A549 (cell line): ENCODE measurements at regions not wholly inside any gene's neighbourhood (a gene's known extent, or its start where the extent isn't known, plus 50 kb on each side); places are given as distances from the start of the nearest gene placed in this dataset.

Experiments used
- ATAC-seq, 2 experiments: fragments of 200-7000 bp in 1 of 2; fragments of >200 bp in 1 of 2; cut with Nextera tagmentation in 1 of 2; cut with Tn5 transposase in 1 of 2; 3 replicates each; pipeline versions ENCODE4 v1.8.0 to v1.9.1; 2018 to 2020; ENCODE audit warnings: mild to moderate bottlenecking in 1 of 2, moderate library complexity in 1 of 2
- CTCF ChIA-PET: fragments of 300-600 bp; sonication (Branson Sonifier 250); formaldehyde crosslinking; extraction: SDS; loops from one replicate; lab custom pipeline; 2021; ENCODE audit warnings: antibody characterized with exemption, inconsistent platforms; lab: Yijun Ruan, JAX
- POLR2A ChIA-PET: fragments of 350-600 bp; formaldehyde crosslinking; extraction: SDS; loops from one replicate; lab custom pipeline; 2021; ENCODE audit warnings: antibody characterized with exemption, inconsistent platforms; lab: Yijun Ruan, JAX
- DNase-seq, 2 experiments: peaks; one replicate each; pipeline versions ENCODE4 v3.0.0 to v3.0.0-alpha.2; 2011 to 2016; ENCODE audit warnings: low read depth in 1 of 2, low spot score in 1 of 2
- FAIRE-seq: peaks from 2 replicates; lab custom pipeline; 2011; peaks lifted over from hg19 to GRCh38; lab: Jason Lieb, UNC
- H3K27ac ChIP-seq, 2 experiments: fragments of >200 bp; sonication (Bioruptor Twin); formaldehyde crosslinking; 3 replicates each; pipeline ENCODE4 v1.5.1; 2016 to 2017
- H3K4me1 ChIP-seq: fragments of >200 bp; sonication (Bioruptor Twin); formaldehyde crosslinking; 3 replicates; pipeline ENCODE4 v1.6.1; 2016
- H3K4me2 ChIP-seq: fragments of >200 bp; sonication (Bioruptor Twin); formaldehyde crosslinking; 3 replicates; pipeline ENCODE4 v1.6.1; 2016
- H3K4me3 ChIP-seq: fragments of >200 bp; sonication (Bioruptor Twin); formaldehyde crosslinking; 3 replicates; pipeline ENCODE4 v1.5.1; 2016
- H3K9me3 ChIP-seq: fragments of >200 bp; sonication (Bioruptor Twin); formaldehyde crosslinking; 3 replicates; pipeline ENCODE4 v1.6.1; 2016
- CBX8 ChIP-seq: fragments of 200-600 bp; sonication (generic); IDR thresholded peaks from 2 replicates; pipeline ENCODE4 v1.6.1; 2016
- EHMT2 ChIP-seq: fragments of 200-600 bp; sonication (generic); IDR thresholded peaks from 2 replicates; pipeline ENCODE4 v1.6.1; 2016; ENCODE audit warnings: antibody characterized with exemption, low read depth, mild to moderate bottlenecking, moderate library complexity
- EP300 ChIP-seq, 2 experiments: fragments of >200 bp; sonication (Bioruptor Twin); formaldehyde crosslinking; IDR thresholded peaks; 2 replicates in 1 of 2; 3 replicates in 1 of 2; pipeline ENCODE4 v1.6.1; 2016 to 2017
- FOSB ChIP-seq: fragments of 250-450 bp; sonication (Bioruptor Pico); IDR thresholded peaks from 2 replicates; pipeline ENCODE4 v1.5.0; 2020; ENCODE audit warnings: mild to moderate bottlenecking, moderate library complexity
- FOXS1 ChIP-seq: fragments of 250-450 bp; sonication (Bioruptor Pico); IDR thresholded peaks from 2 replicates; pipeline ENCODE4 v1.5.0; 2020; ENCODE audit warnings: mild to moderate bottlenecking, moderate library complexity
- HEYL ChIP-seq: fragments of 250-450 bp; sonication (Bioruptor Pico); IDR thresholded peaks from 2 replicates; pipeline ENCODE4 v1.8.0; 2021; ENCODE audit warnings: mild to moderate bottlenecking, moderate library complexity
- HOXA7 ChIP-seq: fragments of 250-450 bp; sonication (Bioruptor Pico); IDR thresholded peaks from 2 replicates; pipeline ENCODE4 v1.5.0; 2020; ENCODE audit warnings: mild to moderate bottlenecking, moderate library complexity
- HOXB13 ChIP-seq: fragments of 250-450 bp; sonication (Bioruptor Pico); IDR thresholded peaks from 2 replicates; pipeline ENCODE4 v1.5.0; 2020; ENCODE audit warnings: low read depth, mild to moderate bottlenecking, moderate library complexity
- HOXB5 ChIP-seq: fragments of 250-450 bp; sonication (Bioruptor Pico); IDR thresholded peaks from 2 replicates; pipeline ENCODE4 v1.5.0; 2020; ENCODE audit warnings: mild to moderate bottlenecking, moderate library complexity
- JUNB ChIP-seq: fragments of >200 bp; sonication (Bioruptor Twin); formaldehyde crosslinking; IDR thresholded peaks from 2 replicates; pipeline ENCODE4 v1.6.1; 2016
- PBX3 ChIP-seq: IDR thresholded peaks from 2 replicates; pipeline ENCODE4 v1.6.1; 2012
- PHF8 ChIP-seq: fragments of 200-600 bp; sonication (generic); IDR thresholded peaks from 2 replicates; pipeline ENCODE4 v1.6.1; 2016; ENCODE audit warnings: low read depth, mild to moderate bottlenecking, antibody characterized with exemption, moderate library complexity, borderline replicate concordance
- RAD21 ChIP-seq, 2 experiments: fragments of >200 bp in 1 of 2; sonication (Bioruptor Twin) in 1 of 2; formaldehyde crosslinking in 1 of 2; IDR thresholded peaks in 1 of 2; conservative IDR thresholded peaks in 1 of 2; 2 replicates in 1 of 2; 3 replicates in 1 of 2; pipeline ENCODE4 v1.6.1; 2012 to 2018; ENCODE audit warnings: inconsistent platforms in 1 of 2
- RARB ChIP-seq: fragments of 250-450 bp; sonication (Bioruptor Pico); IDR thresholded peaks from 2 replicates; pipeline ENCODE4 v1.8.0; 2021; ENCODE audit warnings: mild to moderate bottlenecking, moderate library complexity
- RCOR1 ChIP-seq: fragments of 150-350 bp; IDR thresholded peaks from 2 replicates; pipeline ENCODE4 v1.6.1; 2014; ENCODE audit warnings: antibody characterized with exemption, low read length, low read depth
- REST ChIP-seq: fragments of 200-600 bp; sonication (generic); IDR thresholded peaks from 2 replicates; pipeline ENCODE4 v1.6.1; 2016; ENCODE audit warnings: antibody characterized with exemption, mild to moderate bottlenecking, moderate library complexity
- RFX5 ChIP-seq: fragments of 450-650 bp; IDR thresholded peaks from 2 replicates; pipeline ENCODE4 v1.7.1; 2014; ENCODE audit warnings: antibody characterized with exemption, mild to moderate bottlenecking, moderate library complexity
- RNF2 ChIP-seq: fragments of 200-600 bp; sonication (generic); IDR thresholded peaks from 2 replicates; pipeline ENCODE4 v1.6.1; 2016; ENCODE audit warnings: low read depth, mild to moderate bottlenecking, antibody characterized with exemption, moderate library complexity, borderline replicate concordance
- SMC3 ChIP-seq: fragments of >200 bp; sonication (Bioruptor Twin); formaldehyde crosslinking; IDR thresholded peaks from 3 replicates; pipeline ENCODE4 v1.6.1; 2018; ENCODE audit warnings: inconsistent platforms
- USF2 ChIP-seq: fragments of 450-650 bp; IDR thresholded peaks from 2 replicates; pipeline ENCODE4 v1.6.1; 2014; ENCODE audit warnings: antibody characterized with exemption
- WGBS: methylation state at CpG from one replicate; pipeline ENCODE4 v1.1.6; 2017; ENCODE audit errors: missing lambda C conversion rate; 5-methylcytosine and 5-hydroxymethylcytosine counted together

- 13% methylated on average over 5 of the region's 5 CpGs for whole genome bisulfite sequencing
- DNase-seq (no peak), ATAC-seq (no peak), FAIRE-seq (no peak)
- POLR2A ChIA-PET = no interaction called here
- CTCF ChIA-PET = no interaction called here
- no peak overlapping the region for H3K4me3 ChIP-seq
- no peak for TF ChIP-seq CBX8
- no peaks in the 10 kb centered on the region for H3K4me1 ChIP-seq
- H3K27ac ChIP-seq = no peak overlapping the region
- no peaks in the 10 kb centered on the region; the same call in 2 of the 3 replicates for H3K9me3 ChIP-seq
- no peak overlapping the region for H3K4me2 ChIP-seq
Measured at GRCh38 chr15:93389211-93389610, 300.2 kb upstream of the RGMA start.

- FAIRE-seq = no peak
- H3K27ac ChIP-seq = no peak overlapping the region
- H3K4me2 ChIP-seq = no peak overlapping the region
- no peak overlapping the region for H3K4me3 ChIP-seq
- H3K4me1 ChIP-seq = no peaks in the 10 kb centered on the region
- WGBS = 49% methylated on average over 2 of the region's 2 CpGs
- ChIA-PET CTCF (interaction anchor here (1.7 kb wide), 1 partner anchor 10 kb away, joined by 5 read pairs; no protein-coding TSS in a partner anchor), POLR2A (no interaction called here)
- no peak for DNase-seq
- no peak for TF ChIP-seq RAD21 (conservative IDR thresholded peaks at IDR 0.05 in 1 of 2, IDR thresholded peaks at IDR 0.05 in 1 of 2)
- TF ChIP-seq RARB (CRISPR knock-in tag) = no peak
- no peak for TF ChIP-seq EHMT2
- no peak for TF ChIP-seq USF2
- no peak for TF ChIP-seq PHF8
- no peak for TF ChIP-seq PBX3
- no peak for TF ChIP-seq HEYL (CRISPR knock-in tag)
- TF ChIP-seq REST = no peak
- TF ChIP-seq JUNB = no peak
- no peak for TF ChIP-seq EP300 (IDR thresholded peaks at IDR 0.05)
- no peak for TF ChIP-seq RNF2
- no peak for TF ChIP-seq RFX5
- no peak for TF ChIP-seq FOSB (CRISPR knock-in tag)
- no peak for TF ChIP-seq CBX8
- TF ChIP-seq HOXB13 (CRISPR knock-in tag) = no peak
- no peak for TF ChIP-seq HOXB5 (CRISPR knock-in tag)
- TF ChIP-seq HOXA7 = no peak
- TF ChIP-seq SMC3 = no peak
- TF ChIP-seq FOXS1 (CRISPR knock-in tag) = no peak
- no peak for TF ChIP-seq RCOR1
- no peak for ATAC-seq
- no peaks in the 10 kb centered on the region for H3K9me3 ChIP-seq
Measured at GRCh38 chr15:93384886-93385285, 295.9 kb upstream of the RGMA start.
